ENCODE measurements at regions not wholly inside any gene's neighbourhood (a gene's known extent, or its start where the extent isn't known, plus 50 kb on each side); places are given as distances from the start of the nearest gene placed in this dataset.

- WGBS, 2 donors: 97 to 98% methylated on average over 11 of the region's 11 CpGs
- no peaks in the 10 kb centered on the region for H3K9me3 ChIP-seq (ENCODE audit: control insufficient read depth, low read length)
- no peaks in the 10 kb centered on the region for H3K27me3 ChIP-seq (ENCODE audit: control insufficient read depth in 1 of 2, insufficient read depth in 2 of 2, low read length in 1 of 2)
- no peak overlapping the region for H3K27ac ChIP-seq (ENCODE audit: low read depth in 1 of 2, low read length in 2 of 2)
- no peaks in the 10 kb centered on the region for H3K36me3 ChIP-seq (ENCODE audit: control insufficient read depth in 1 of 2, insufficient read depth in 2 of 2, low read length in 1 of 2)
- DNase-seq (no peak), ATAC-seq (ENCODE audit: low FRiP score) (no peak)
- intact Hi-C loops (cut with DNase I): loop anchor here in 1 of 2 donors (5.0 kb wide), 1 partner anchor 48 kb away; no protein-coding TSS in a partner anchor
- no peak overlapping the region for H3K4me3 ChIP-seq (ENCODE audit: low read length in 2 of 2)
- H3K4me1 ChIP-seq (ENCODE audit: control insufficient read depth in 1 of 2, insufficient read depth in 2 of 2, low read length in 2 of 2): peaks cover 0 to 1% of the 10 kb centered on the region in 2 donors
Observed at GRCh38 chr4:125365731-125366130, 51.0 kb downstream of the FAT4 start.

- H3K4me3 ChIP-seq (ENCODE audit: low read length in 2 of 2): no peak overlapping the region
- no peak for DNase-seq
- H3K27ac ChIP-seq (ENCODE audit: low read depth in 1 of 2, low read length in 2 of 2): no peak overlapping the region
- peaks cover 0 to 1% of the 10 kb centered on the region in 2 donors for H3K4me1 ChIP-seq (ENCODE audit: control insufficient read depth in 1 of 2, insufficient read depth in 2 of 2, low read length in 2 of 2)
- H3K36me3 ChIP-seq (ENCODE audit: control insufficient read depth in 1 of 2, insufficient read depth in 2 of 2, low read length in 1 of 2): no peaks in the 10 kb centered on the region
- intact Hi-C loops (cut with DNase I): loop anchor here in 1 of 2 donors (5.0 kb wide), 1 partner anchor 51 kb away; no protein-coding TSS in a partner anchor
- no peak for ATAC-seq (ENCODE audit: low FRiP score)
- no peaks in the 10 kb centered on the region for H3K9me3 ChIP-seq (ENCODE audit: control insufficient read depth, low read length)
- no peaks in the 10 kb centered on the region for H3K27me3 ChIP-seq (ENCODE audit: control insufficient read depth in 1 of 2, insufficient read depth in 2 of 2, low read length in 1 of 2)
Observed at GRCh38 chr4:125368146-125368545, 53.4 kb downstream of the FAT4 start.

DNA sequence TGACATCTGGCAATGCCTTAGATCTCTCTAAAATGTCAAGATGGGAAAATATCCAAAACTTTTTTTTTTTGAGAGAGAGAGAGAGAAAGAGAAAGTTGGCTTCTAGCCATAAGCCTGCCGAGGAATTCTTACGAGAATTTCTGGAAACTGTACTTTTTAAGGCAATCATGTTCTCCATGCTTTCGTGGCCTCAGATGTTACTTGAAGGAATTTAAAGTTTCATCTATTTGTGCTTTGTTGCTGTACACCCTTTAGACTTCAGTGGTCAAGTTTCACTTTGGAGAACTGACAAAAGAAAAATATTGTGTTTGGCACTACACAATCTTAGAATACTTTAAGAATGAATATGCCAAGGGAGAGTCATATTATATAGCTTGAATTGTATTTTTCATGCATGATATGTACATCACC lies 53.9 kb downstream of the FAT4 start:
- H3K9me3 ChIP-seq (ENCODE audit: control insufficient read depth, low read length): no peaks in the 10 kb centered on the region
- no peaks in the 10 kb centered on the region for H3K36me3 ChIP-seq (ENCODE audit: control insufficient read depth in 1 of 2, insufficient read depth in 2 of 2, low read length in 1 of 2)
- no peaks in the 10 kb centered on the region for H3K27me3 ChIP-seq (ENCODE audit: control insufficient read depth in 1 of 2, insufficient read depth in 2 of 2, low read length in 1 of 2)
- H3K27ac ChIP-seq (ENCODE audit: low read depth in 1 of 2, low read length in 2 of 2): no peak overlapping the region
- intact Hi-C loops (cut with DNase I): loop anchor here in 1 of 2 donors (5.0 kb wide), 1 partner anchor 51 kb away; no protein-coding TSS in a partner anchor
- peak overlapping the region; percentile 26 to 69 for H3K4me3 ChIP-seq (ENCODE audit: low read length in 2 of 2)
- 3 to 4% methylated on average over 3 of the region's 3 CpGs for WGBS, 2 donors
- H3K4me1 ChIP-seq (ENCODE audit: control insufficient read depth in 1 of 2, insufficient read depth in 2 of 2, low read length in 2 of 2): peaks cover 0 to 1% of the 10 kb centered on the region in 2 donors
- DNase-seq: no peak
- ATAC-seq (ENCODE audit: low FRiP score): peak; percentile 40

- DNase-seq (no peak), ATAC-seq (ENCODE audit: low FRiP score) (no peak)
- H3K9me3 ChIP-seq (ENCODE audit: control insufficient read depth, low read length): no peaks in the 10 kb centered on the region
- no peak overlapping the region for H3K4me3 ChIP-seq (ENCODE audit: low read length in 2 of 2)
- 31 to 41% methylated on average over 2 of the region's 2 CpGs for WGBS, 2 donors
- H3K36me3 ChIP-seq (ENCODE audit: control insufficient read depth in 1 of 2, insufficient read depth in 2 of 2, low read length in 1 of 2): no peaks in the 10 kb centered on the region
- no peaks in the 10 kb centered on the region for H3K27me3 ChIP-seq (ENCODE audit: control insufficient read depth in 1 of 2, insufficient read depth in 2 of 2, low read length in 1 of 2)
- H3K27ac ChIP-seq (ENCODE audit: low read depth in 1 of 2, low read length in 2 of 2): no peak overlapping the region
- intact Hi-C loops (cut with DNase I): loop anchor here in 1 of 2 donors (5.0 kb wide), 1 partner anchor 52 kb away; no protein-coding TSS in a partner anchor
- peaks cover 0 to 1% of the 10 kb centered on the region in 2 donors for H3K4me1 ChIP-seq (ENCODE audit: control insufficient read depth in 1 of 2, insufficient read depth in 2 of 2, low read length in 2 of 2)
Observed at GRCh38 chr4:125369098-125369497, 54.3 kb downstream of the FAT4 start.

- 96 to 99% methylated on average over 2 of the region's 2 CpGs for WGBS, 2 donors
- DNase-seq (no peak), ATAC-seq (ENCODE audit: low FRiP score) (no peak)
- intact Hi-C loops (cut with DNase I): no loop called here
- no peaks in the 10 kb centered on the region for H3K36me3 ChIP-seq (ENCODE audit: control insufficient read depth in 1 of 2, insufficient read depth in 2 of 2, low read length in 1 of 2)
- H3K27ac ChIP-seq (ENCODE audit: low read depth in 1 of 2, low read length in 2 of 2): no peak overlapping the region
- no peaks in the 10 kb centered on the region for H3K27me3 ChIP-seq (ENCODE audit: control insufficient read depth in 1 of 2, insufficient read depth in 2 of 2, low read length in 1 of 2)
- H3K4me3 ChIP-seq (ENCODE audit: low read length in 2 of 2): no peak overlapping the region
- H3K4me1 ChIP-seq (ENCODE audit: control insufficient read depth in 1 of 2, insufficient read depth in 2 of 2, low read length in 2 of 2): peaks cover 0 to 1% of the 10 kb centered on the region in 2 donors
- H3K9me3 ChIP-seq (ENCODE audit: control insufficient read depth, low read length): no peaks in the 10 kb centered on the region
Observed at GRCh38 chr4:125370478-125370877, 55.7 kb downstream of the FAT4 start.

- no peaks in the 10 kb centered on the region for H3K4me1 ChIP-seq (ENCODE audit: control insufficient read depth in 1 of 2, insufficient read depth in 2 of 2, low read length in 2 of 2)
- ATAC-seq (ENCODE audit: low FRiP score): peak; percentile 50
- H3K4me3 ChIP-seq (ENCODE audit: low read length in 2 of 2): no peak overlapping the region
- H3K9me3 ChIP-seq (ENCODE audit: control insufficient read depth, low read length): no peaks in the 10 kb centered on the region
- H3K27ac ChIP-seq (ENCODE audit: low read depth in 1 of 2, low read length in 2 of 2): no peak overlapping the region
- no peaks in the 10 kb centered on the region for H3K27me3 ChIP-seq (ENCODE audit: control insufficient read depth in 1 of 2, insufficient read depth in 2 of 2, low read length in 1 of 2)
- DNase-seq: no peak
- 0% methylated on average over 1 of the region's 1 CpG for WGBS, 2 donors
- H3K36me3 ChIP-seq (ENCODE audit: control insufficient read depth in 1 of 2, insufficient read depth in 2 of 2, low read length in 1 of 2): no peaks in the 10 kb centered on the region
- intact Hi-C loops (cut with DNase I): no loop called here
Observed at GRCh38 chr4:125382995-125383394, 68.2 kb downstream of the FAT4 start.

GRCh38 chr4:125387770-125388169 lies 73.0 kb downstream of the FAT4 start:
- no peak for DNase-seq
- intact Hi-C loops (cut with DNase I): no loop called here
- no peaks in the 10 kb centered on the region for H3K36me3 ChIP-seq (ENCODE audit: control insufficient read depth in 1 of 2, insufficient read depth in 2 of 2, low read length in 1 of 2)
- ATAC-seq (ENCODE audit: low FRiP score): peak; percentile 49
- H3K27ac ChIP-seq (ENCODE audit: low read depth in 1 of 2, low read length in 2 of 2): peak overlapping the region; percentile 33 to 98
- no peaks in the 10 kb centered on the region for H3K27me3 ChIP-seq (ENCODE audit: control insufficient read depth in 1 of 2, insufficient read depth in 2 of 2, low read length in 1 of 2)
- H3K4me3 ChIP-seq (ENCODE audit: low read length in 2 of 2): no peak overlapping the region
- H3K9me3 ChIP-seq (ENCODE audit: control insufficient read depth, low read length): no peaks in the 10 kb centered on the region
- no peaks in the 10 kb centered on the region for H3K4me1 ChIP-seq (ENCODE audit: control insufficient read depth in 1 of 2, insufficient read depth in 2 of 2, low read length in 2 of 2)

- Histone ChIP-seq H3K27me3 (ENCODE audit: control insufficient read depth in 1 of 2, insufficient read depth in 2 of 2, low read length in 1 of 2) (no peaks in the 10 kb centered on the region), H3K27ac (ENCODE audit: low read depth in 1 of 2, low read length in 2 of 2) (peak overlapping the region in 1 of 2 donors; percentile 76), H3K4me1 (ENCODE audit: control insufficient read depth in 1 of 2, insufficient read depth in 2 of 2, low read length in 2 of 2) (no peaks in the 10 kb centered on the region), H3K36me3 (ENCODE audit: control insufficient read depth in 1 of 2, insufficient read depth in 2 of 2, low read length in 1 of 2) (no peaks in the 10 kb centered on the region), H3K4me3 (ENCODE audit: low read length in 2 of 2) (no peak overlapping the region), H3K9me3 (ENCODE audit: control insufficient read depth, low read length) (no peaks in the 10 kb centered on the region)
- intact Hi-C loops (cut with DNase I): no loop called here
- DNase-seq: no peak
- no peak for ATAC-seq (ENCODE audit: low FRiP score)
- 0 to 5% methylated on average over 1 of the region's 1 CpG for WGBS, 2 donors
Observed at GRCh38 chr4:125388613-125389012, 73.9 kb downstream of the FAT4 start.

DNA sequence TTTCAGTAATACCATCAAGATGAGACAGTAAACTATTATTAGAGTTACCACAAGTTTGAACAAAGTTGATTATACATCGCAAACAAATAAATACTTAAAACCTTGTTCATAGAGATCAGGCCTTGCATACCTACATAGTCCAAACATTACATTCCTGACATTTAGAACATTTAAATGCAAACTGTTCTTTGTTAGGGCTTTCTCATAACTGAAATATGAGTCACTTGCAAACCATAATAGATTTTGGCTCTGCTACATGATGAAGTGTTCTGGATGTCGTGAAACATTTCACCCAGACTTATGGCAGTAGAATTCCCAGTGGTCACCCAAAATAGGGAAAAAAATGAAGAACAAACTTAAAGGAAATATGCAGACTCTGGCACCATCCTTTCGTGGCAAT lies 75.0 kb downstream of the FAT4 start:
- Histone ChIP-seq H3K27ac (ENCODE audit: low read depth in 1 of 2, low read length in 2 of 2) (peak overlapping the region in 1 of 2 donors; percentile 33), H3K27me3 (ENCODE audit: control insufficient read depth in 1 of 2, insufficient read depth in 2 of 2, low read length in 1 of 2) (no peaks in the 10 kb centered on the region), H3K4me1 (ENCODE audit: control insufficient read depth in 1 of 2, insufficient read depth in 2 of 2, low read length in 2 of 2) (peaks cover 0 to 2% of the 10 kb centered on the region in 2 donors), H3K36me3 (ENCODE audit: control insufficient read depth in 1 of 2, insufficient read depth in 2 of 2, low read length in 1 of 2) (no peaks in the 10 kb centered on the region), H3K9me3 (ENCODE audit: control insufficient read depth, low read length) (no peaks in the 10 kb centered on the region), H3K4me3 (ENCODE audit: low read length in 2 of 2) (peak overlapping the region in 1 of 2 donors; percentile 26)
- intact Hi-C loops (cut with DNase I): loop anchor here (5.0 kb wide), 1 partner anchor 72 kb away; no protein-coding TSS in a partner anchor
- DNase-seq (no peak), ATAC-seq (ENCODE audit: low FRiP score) (peak; percentile 80)
- WGBS, 2 donors: 0 to 5% methylated on average over 3 of the region's 3 CpGs
